ENCODE measurements at regions not wholly inside any gene's neighbourhood (a gene's known extent, or its start where the extent isn't known, plus 50 kb on each side); places are given as distances from the start of the nearest gene placed in this dataset.
"Not testable (repeated sequence)": the region's sequence is repeated elsewhere in the genome, so short reads cannot be mapped to it uniquely, and the experiment has no call there.

DNA sequence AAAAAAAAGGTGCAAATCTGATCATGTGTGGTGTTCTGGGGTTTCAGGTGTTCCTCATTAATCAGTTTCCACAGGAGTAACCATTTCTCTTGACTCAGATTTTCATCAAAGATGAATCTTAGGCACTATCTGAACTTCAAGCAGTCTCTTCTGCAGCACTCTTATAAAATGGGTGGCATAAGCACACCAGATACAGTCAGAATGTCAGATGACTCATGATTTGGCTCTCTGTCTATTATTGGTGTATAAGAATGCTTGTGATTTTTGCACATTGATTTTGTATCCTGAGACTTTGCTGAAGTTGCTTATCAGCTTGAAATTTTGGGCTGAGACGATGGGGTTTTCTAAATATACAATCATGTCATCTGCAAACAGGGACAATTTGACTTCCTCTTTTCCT lies 882.5 kb downstream of the CCDC85A start:
- TF ChIP-seq POLR2A (IDR thresholded peaks at IDR 0.05): not testable (repeated sequence)
- TF ChIP-seq, protein P1, sequence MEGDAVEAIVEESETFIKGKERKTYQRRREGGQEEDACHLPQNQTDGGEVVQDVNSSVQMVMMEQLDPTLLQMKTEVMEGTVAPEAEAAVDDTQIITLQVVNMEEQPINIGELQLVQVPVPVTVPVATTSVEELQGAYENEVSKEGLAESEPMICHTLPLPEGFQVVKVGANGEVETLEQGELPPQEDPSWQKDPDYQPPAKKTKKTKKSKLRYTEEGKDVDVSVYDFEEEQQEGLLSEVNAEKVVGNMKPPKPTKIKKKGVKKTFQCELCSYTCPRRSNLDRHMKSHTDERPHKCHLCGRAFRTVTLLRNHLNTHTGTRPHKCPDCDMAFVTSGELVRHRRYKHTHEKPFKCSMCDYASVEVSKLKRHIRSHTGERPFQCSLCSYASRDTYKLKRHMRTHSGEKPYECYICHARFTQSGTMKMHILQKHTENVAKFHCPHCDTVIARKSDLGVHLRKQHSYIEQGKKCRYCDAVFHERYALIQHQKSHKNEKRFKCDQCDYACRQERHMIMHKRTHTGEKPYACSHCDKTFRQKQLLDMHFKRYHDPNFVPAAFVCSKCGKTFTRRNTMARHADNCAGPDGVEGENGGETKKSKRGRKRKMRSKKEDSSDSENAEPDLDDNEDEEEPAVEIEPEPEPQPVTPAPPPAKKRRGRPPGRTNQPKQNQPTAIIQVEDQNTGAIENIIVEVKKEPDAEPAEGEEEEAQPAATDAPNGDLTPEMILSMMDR (IDR thresholded peaks at IDR 0.05): not testable (repeated sequence)
